SIG-M5 (cell line): ENCODE measurements at regions not wholly inside any gene's neighbourhood (a gene's known extent, or its start where the extent isn't known, plus 50 kb on each side); places are given as distances from the start of the nearest gene placed in this dataset.

Experiments used
- DNase-seq: peaks from one replicate; lab custom pipeline; 2025; lab: John Stamatoyannopoulos, UW

DNA sequence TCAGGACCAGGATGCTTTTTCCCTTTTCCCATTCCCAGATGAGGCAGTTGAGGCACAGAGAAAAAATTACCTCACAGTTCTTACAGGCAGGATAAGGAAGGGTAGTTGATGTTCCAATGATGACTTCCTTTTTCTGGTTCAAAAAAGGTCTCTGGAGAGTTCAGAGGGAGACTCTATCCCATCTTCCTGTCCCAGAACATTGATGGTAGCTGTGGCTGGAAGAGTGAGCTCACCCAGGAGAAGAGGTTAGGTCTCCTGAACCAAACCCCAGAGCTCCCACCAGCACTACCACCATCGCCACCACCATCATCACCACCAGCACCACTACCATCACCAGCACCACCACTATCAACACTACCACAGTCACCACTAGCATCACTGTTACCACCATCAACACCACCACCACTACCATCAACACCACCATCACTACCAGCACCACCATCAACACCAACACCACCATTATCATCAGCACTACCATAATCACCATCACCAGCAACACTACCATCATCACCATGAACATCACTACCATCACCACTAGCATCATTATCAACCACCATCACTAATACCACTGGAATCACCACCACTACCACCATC is 105.5 kb upstream of the RUNX3 start:
- no peak for DNase-seq

DNA sequence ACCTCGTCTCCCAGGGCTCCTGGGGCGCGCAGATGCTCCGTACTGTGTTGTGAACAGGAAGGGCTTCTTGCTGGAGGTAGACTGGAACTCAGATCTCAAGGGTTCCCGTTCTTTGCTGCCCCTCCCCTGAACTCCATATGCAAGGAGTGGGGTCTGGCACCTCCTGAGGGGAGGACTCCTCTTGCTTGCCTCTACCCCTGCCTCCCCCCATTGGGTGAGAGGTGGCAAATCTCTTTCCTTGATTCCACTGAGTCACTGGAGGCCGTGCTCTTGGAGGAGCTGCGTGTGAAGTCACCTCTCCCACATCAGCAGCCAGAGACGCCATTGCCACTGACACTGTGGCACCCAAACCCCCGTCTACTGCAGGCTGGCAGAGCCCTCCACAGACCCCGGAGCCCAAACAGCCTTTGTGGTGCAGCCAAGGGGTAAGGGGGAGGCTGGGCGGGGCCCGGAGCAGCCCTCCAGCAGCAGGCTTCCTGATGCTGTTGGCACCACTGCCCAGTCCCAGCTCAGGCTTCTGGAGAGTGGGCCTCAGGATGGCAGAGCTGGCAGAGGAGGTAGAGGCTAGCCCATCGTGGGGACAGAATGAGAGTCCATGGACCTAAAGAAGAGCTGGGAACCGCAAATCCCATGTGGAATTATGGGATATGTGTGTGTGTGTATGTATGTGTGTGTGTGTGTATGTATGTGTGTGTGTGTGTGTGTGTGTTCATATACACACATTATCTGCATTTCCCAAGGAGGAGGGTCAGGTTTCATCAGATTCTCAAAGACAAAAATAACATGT is 104.9 kb upstream of the RUNX3 start:
- no peak for DNase-seq

DNA sequence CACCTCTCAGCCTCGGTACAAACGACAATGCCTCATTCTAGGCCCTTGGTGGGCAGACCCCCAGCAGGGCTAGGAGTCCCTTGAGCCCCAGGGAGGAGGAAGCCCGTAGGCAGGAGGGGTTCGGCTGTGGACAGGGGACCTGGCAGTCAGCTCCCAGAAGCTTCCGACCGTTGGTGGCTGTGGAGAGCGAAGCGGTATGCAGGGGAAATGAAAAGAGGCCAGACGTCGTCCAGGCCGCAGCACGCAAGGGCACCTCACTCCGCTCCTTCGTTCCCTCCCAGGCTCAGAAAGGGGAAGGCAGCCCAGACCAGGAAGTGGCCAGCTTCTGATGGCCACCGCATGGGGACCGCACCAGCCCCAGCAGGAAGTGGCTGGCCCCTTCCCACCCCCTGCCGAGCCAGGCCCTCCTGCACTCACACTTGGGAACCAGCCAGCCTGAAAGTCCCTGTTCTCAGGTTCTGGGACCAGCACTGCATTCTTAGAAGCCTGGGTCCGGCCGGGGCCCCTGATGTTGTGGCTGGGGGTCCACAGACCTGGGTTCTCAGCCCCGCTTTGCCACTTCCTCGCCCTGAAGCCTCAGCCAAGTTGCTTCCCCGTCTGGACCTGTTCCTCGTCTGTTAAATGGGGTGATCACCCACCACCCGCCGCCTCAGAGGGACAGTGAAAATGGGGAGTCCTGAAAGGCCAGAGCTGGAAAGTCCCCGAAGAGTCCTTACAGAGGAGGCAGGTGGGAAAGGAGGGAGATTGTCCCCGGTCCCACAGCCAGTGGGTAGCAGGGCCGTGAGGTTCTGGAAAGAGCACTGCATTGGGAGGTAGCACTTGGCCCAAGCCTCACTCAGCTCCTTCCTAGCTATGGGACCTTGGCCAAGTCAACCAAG is 104.0 kb upstream of the RUNX3 start:
- DNase-seq: peak; percentile 28

DNA sequence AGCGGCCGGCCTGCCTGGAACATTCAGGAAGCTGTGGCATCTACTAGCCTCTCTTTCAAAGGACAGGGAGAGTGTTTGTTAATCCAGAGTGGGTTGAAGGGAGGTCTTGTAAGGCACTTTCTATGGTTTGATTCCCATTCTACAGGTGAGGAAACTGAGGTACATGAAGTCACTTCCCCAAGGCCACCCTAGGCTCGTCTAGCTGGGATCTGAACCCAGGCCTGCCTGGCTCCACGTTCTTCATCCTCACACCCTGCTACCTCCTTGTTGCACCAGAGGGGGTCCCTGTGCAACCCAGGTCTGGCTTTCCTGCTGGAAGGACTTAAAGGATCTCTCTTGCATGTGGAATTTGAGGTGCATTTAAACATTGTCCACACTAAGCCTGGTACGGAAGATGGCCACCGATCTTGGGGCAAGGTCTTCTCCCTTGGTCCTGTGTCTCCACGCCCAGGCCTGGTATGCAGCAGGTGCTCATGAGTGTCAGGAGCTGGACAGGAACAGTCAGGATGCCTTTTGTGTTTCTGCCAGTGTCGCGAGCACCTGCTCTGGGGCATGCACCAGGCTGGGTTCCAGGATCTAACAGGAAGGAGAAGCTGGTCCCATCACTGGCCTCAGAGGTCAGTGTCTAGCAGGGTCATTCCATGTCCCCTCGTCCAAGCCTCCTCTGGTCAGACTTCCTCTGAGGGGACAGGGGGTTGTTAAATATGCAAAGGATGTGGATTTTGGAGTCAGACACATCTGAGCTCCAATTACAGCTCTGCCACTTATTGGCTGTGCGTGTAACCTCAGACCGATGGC is 103.2 kb upstream of the RUNX3 start:
- no peak for DNase-seq

DNA sequence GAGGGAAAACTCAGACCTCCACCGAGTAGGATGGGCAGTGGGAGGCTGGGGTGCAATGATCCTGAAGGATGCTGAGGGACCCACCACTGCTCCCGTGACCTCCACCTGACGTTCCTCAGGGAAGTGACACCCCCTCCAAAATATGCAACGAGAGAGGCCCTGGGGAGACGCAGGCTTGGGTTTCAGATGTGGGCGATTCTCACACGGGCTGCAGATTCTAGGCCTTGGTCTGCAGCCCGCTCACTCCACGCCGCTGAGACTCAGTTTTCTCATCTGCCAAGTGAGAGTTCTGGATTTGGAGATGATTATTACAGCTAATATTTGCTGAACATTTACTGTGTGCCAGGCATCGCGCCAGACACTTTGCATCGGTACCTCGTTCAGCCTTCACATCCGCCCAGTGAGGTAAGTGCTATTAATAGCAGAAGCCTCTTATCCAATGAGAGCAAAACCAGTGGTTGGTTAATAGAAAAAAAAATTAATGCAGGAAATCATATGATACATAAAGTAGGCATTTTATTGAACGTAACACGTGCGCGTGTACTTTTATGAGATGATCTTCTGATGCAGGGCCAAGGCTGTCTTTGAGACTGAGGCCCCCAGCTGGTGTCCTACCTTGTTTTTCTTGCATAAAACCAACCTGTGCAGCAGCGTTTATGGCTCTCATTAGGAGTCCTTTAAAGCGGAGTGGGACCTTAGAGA is 102.0 kb upstream of the RUNX3 start:
- no peak for DNase-seq

DNA sequence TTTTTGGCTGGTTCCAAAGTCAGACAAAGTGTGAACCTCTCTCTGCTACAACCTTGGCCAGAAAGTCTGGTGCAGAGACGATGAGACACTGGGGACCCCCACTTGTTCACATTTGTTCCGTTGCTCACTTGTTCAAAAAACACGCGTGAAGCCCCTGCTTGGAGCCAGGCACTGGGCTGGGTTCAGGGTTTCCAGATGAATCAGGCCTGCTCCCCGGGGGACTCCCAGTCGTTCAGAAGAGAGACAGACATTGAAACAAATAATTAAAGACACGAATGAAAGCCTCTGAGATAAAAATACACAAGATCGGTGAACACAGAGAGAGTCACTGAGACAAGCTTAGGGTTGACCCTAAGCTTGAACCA is 101.5 kb upstream of the RUNX3 start:
- DNase-seq: no peak

DNA sequence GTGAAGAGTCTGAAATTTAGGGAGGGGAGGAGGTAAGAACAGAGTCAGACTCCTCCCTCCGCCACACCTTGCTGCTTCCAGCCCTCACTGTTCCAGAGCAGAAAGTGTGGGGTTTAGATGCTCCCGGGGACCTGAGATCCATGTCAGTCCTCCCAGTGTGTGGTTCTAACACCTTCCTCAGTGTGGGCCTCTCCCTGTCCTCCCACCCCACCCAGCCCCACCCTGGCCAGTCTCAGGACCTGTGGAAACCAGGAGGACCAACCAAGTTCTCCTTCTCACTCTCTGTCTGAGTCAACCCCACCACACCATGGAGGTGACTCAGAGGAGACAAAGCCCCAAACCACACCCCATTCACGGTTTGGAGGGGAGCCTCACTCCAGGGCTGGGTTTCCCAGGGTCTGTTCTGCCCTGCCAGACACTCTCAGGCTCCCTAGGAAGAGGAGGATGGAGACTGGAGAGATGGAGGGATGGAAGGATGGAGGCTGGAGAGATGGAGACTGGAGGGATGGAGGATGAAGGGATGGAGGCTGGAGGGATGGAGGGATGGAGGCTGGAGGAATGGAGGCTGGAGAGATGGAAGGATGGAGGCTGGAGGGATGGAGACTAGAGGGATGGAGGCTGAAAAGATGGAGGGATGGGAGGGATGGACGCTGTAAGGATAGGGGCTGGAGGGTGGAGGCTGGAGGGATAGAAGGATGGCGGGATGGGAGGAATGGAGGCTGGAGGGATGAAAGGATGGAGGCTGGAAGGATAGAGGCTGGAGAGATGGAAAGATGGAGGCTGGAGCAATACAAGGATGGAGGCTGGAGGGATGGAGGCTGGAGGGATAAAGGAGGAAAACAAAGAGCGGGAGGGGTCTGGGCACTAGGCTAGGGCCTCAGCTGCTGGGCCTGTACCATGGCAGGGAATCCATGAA is 100.9 kb upstream of the RUNX3 start:
- DNase-seq: no peak

DNA sequence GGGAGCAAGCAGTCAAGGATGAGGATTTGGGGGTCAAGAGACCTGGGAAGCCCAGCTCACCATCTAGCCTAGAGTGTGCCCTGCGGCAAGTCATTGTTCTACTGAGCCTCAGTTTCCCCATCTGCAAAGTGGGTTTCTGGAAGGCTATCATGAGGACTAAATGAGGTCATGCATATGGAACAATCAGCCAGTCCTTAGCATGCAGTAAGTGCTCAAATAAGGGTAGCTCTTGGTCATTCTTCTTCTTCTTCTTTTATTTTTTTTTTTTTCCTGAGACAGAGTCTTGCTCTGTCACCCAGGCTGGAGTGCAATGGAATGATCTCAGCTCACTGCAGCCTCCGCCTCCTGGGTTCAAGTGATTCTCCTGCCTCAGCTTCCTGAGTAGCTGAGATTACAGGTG is 99.9 kb upstream of the RUNX3 start:
- DNase-seq: no peak

DNA sequence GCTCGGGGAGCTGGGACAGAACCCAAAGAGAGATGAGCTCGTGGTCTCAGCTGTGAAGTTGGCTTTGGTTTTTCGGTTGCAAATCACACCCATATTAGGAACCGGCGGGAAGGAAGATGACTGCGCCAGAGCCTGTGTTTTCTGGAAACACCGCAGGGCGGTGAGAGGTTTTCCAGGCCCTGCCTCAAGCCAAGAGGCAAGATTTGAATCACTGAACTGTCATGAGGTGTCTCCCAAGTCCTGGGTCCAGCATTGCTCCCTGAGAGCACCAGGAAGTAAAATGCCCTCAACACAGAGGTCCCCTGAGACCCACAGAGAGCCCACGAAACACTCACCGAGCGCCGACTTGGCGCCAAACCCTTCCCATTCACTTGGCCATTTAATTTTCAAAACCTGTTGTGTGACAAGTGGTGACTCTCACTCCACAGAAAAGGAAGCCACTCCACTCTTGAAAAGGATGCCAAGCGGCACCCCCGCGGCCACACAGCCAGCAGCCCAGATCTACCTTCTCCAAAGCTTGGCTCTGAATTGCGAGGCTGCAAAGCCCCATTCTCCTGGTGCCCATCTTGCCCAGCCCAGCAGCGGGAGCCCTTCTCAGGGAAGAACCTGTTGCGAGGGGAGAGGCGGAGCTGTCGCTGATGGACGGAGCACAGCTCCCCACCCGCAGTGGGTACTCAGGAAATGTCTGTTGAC is 99.0 kb upstream of the RUNX3 start:
- no peak for DNase-seq

DNA sequence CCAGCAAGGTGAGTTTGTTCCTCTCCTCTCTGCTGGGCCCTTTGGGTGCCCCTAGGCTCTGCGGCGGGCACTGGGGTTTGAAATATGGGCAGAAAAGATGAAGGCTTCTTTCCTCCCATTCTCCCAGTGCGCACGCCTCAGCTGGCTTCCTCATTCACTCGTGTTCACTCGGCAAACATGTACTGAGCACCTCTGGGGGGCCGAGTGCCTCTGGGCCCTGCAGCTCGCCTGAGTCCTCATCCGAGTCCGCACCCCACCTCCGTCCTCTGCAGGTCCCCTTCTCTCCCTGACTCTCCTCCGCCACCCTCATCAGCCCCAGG is 98.5 kb upstream of the RUNX3 start:
- no peak for DNase-seq

DNA sequence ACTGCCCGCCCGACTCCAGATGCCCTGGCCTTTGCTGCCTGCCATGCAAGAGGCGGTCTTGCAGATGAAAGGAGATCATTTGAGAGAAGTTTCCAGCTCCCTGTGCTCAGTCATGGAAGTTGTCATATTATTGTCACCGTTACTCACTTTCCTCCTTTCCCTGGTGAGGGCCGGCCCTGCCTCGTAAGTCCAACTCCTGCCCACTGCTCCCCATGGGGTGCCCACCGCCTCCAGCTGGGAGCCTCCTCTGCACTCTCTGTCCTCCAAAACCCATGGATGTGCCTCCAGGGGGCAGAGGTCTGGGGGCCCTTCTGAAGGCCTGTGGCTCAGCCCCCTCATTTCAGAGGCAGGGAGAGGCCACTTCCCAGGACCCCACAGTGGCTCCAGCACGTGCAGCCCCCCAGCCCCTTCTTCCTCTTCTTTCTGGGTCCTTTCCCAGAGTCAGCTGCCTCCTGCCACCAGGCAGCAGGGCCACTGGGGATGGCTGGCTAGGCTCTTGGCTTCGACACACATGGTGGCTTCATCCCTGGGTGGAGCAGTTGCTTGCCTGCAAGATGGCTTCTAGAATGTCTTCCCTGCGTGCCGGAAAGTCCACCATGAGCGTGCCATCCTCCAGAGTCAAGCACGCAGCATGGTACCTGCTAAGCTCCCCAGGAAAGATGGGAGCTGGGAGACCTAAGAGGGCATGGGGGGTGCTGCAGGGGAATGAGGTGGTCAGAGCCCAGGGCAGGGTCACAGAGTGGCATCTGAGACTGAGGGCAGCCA is 97.9 kb upstream of the RUNX3 start:
- no peak for DNase-seq

DNA sequence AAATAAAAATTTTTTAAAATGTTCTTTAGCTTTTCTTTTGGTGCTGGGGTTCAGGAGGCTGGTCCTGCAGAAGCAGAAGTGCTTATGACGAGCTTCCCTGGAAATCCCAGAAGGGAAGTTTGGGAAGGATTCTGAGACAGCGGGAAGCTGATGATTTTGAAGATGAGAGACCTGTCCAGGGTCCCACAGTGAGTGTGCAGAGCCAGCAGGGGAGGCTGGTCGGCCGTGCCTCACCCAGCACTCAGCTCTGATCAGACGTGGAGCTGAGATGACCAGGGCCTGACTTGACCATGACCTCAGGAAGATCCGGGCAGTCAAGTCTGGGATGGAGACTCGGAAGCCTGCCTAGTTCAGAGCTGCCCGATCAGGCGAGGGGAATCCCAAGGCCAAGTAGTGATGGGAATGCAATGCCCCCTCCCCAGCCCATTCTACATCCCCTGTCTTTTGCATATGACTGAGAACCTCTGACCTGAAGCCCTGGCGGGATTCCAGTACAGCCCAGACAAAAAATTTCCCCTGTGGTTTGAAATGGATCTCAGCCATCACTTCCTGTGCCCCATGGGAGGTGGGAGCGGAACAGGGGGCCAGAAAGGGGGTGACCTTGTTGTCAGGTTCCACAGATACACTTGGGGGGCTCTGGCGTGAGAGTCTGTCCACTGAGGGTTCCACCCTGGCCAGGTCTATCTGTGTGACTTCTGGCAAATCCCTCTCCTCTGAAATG is 96.8 kb upstream of the RUNX3 start:
- no peak for DNase-seq

DNA sequence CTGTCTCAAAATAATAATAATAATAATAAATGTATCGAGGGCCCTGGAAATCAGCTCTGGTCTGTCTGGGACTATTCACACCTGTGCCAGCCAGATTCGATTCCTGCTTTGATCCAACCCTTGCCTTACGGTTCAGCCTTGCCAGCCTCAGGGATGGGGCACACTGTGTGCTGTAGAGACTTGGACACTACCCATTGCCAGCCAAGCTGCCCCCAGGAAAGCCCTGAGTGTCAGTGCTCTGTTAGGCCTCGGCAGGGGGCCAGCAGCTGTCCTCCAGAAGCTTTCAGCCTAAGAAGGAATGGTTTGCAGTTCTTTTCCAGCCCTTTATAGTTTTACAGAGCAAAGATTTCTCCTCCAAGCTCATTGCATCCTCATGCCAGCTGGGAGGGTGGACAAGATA is 96.2 kb upstream of the RUNX3 start:
- DNase-seq: no peak

DNA sequence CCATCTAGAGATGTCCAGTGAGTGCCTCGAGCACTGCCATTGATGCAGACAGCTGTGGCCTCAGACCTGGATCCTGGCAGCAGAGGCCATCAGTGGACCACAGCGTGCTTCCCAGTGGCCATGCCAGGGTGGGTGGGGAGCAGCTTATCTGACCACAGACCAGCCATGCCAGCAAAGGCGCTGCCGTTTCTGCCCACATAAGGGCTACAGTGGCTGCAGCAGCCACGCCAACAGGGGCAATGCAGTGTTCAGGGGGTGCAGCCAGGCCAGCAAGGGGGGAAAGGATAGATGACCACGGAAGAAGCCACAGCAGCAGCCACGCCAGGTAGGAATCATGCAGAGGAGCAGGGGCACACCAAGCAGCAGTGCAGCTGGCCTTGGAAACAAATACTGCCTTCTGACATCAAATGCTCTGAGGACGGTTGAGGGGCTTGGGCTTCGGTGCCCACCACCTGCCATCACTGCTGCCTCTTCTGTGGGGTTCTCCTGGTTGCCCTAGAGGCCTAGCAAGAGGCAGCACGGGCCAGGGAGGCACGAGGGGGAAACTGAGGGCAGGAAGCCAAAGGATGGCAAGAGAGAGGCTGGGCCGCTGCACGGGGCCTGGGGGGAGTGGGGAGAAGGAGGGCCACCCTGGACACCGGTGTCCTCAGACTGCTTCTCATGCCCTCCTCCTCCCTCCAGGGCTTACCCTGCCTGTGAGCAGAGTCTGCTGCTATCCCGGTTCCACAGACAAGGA is 94.7 kb upstream of the RUNX3 start:
- DNase-seq: no peak

DNA sequence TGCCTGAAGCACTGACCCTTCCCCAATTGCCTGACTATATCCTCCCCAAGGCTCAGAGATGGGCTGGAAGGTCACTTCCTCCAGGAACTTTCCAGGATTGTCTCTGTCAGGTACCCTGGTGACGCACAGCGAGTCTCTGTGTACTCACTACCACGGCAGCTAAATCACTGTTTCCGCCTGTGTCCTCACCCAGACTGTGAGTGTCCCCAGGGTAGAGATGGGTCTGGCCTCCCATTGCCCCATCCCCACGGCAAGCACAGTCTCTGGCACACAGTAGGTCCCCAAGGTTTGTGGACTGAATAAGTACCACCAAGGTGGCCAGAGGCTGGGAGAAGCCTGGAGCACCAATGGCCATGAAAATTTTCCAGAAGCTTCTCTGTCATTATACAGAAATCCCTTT is 93.8 kb upstream of the RUNX3 start:
- no peak for DNase-seq

DNA sequence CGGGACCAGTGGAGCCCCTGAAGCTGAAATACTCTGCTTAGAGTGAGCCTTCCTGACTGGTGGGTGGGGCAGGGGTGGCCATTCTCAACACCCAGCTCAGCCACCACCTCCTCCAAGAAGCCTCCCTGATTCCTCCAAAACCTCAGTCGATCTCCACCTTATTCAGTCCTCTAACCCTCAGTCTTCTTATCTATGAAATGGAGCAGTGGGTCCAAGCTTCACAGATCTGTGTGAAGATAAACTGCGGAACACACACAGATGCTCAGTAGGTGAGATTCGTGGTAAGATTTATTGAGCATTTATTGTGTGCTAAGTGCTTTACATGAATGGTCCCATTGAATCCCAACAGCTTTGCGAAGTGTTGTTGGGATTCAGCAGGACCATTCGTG is 93.1 kb upstream of the RUNX3 start:
- no peak for DNase-seq

DNA sequence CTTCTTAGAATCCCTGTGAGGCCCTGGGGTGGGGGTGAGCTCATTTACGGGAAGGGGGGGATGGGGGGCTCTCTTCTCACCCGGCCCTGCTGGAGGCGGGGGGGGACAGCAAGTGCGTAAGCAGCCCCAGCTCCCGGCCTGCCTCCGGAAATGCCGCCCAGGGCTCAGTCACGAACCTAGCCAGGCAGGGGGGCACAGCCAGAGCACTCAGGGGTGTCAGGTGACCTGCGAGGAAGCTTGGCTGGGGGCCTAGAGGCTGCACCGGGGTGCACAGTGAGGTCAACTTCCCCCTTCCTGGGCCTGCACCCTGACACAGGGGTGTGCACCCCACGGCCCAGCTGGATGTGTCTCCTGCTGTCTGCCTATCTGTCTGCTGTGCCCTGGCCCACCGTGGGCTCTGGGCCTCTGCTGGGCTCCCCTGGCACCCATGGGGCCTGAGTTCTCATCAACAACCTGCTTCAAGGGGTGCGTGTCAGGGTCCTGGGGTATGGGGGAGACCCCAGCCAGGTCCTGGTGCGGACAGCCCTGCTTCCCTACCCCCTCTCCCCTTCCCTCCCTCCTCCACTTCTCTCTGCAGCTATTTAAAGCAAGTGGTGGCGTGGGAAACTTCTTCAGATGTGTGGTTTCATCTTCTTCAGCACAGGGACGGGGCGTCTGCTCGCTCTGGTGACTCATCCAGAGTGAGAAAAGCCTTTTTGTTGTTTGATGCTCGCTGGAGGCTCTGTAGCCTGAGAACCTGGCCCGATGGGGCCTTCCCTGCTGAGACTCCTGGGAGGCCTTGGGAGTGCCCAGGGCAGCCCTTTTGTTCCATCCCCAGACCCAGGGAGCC is 92.5 kb upstream of the RUNX3 start:
- DNase-seq: peak; percentile 67
